Vagina (tissue), 2 donors: ENCODE measurements at regions not wholly inside any gene's neighbourhood (a gene's known extent, or its start where the extent isn't known, plus 50 kb on each side); places are given as distances from the start of the nearest gene placed in this dataset.

Source experiments
- CTCF ChIP-seq, 3 experiments: fragments of 450-650 bp in 2 of 3; fragments of 200-600 bp in 1 of 3; sonication (generic) in 1 of 3; IDR thresholded peaks; one replicate each; pipeline ENCODE4 v1.5.1; 2017 to 2019; ENCODE audit warnings: antibody characterized with exemption in 3 of 3, mild to moderate bottlenecking in 2 of 3, moderate library complexity in 2 of 3
- POLR2A ChIP-seq, 2 donors: fragments of 450-650 bp; IDR thresholded peaks; one replicate each; pipeline ENCODE4 v1.6.1; 2017; ENCODE audit warnings: antibody characterized with exemption in 2 of 2, mild to moderate bottlenecking in 2 of 2, moderate library complexity in 2 of 2
- POLR2AphosphoS5 ChIP-seq, 2 donors: sonication (generic); formaldehyde crosslinking; IDR thresholded peaks; one replicate each; pipeline ENCODE4 v1.9.0; 2017; ENCODE audit warnings: antibody characterized with exemption in 2 of 2, mild to moderate bottlenecking in 2 of 2, low read depth in 1 of 2; ENCODE audit not compliant: insufficient read depth in 1 of 2

- TF ChIP-seq POLR2A (IDR thresholded peaks at IDR 0.05) (no peak), CTCF (IDR thresholded peaks at IDR 0.05) (no peak), POLR2AphosphoS5 (IDR thresholded peaks at IDR 0.05; ENCODE audit: insufficient read depth in 1 of 2, low read depth in 1 of 2) (no peak)
These were observed 68.8 kb upstream of the APC start for GRCh38 chr5:112668911-112669310.
